NCI-H345 treated with DMSO at 0.1 percent for 48 hours (cell line): ENCODE measurements at regions not wholly inside any gene's neighbourhood (a gene's known extent, or its start where the extent isn't known, plus 50 kb on each side); places are given as distances from the start of the nearest gene placed in this dataset.

Experiments used
- DNase-seq: peaks from one replicate; lab custom pipeline; 2025; ENCODE audit not compliant: unreplicated experiment; lab: John Stamatoyannopoulos, UW

DNA sequence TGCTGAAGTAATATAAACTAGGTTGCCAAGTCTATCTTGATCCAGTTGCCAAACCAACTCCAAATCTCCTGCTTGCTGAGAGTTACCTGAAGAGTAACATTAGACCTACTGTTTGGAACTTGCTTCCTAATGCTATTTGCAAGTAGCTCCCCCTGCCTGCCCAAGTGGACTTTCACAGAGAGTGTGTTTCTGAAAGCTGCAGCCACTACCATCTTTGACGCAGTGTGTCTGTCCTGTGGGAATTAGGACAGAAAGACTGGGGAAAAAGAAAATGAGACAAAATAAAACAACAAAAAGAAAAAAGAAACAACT lies 195.0 kb upstream of the HS3ST1 start:
- no peak for DNase-seq

DNA sequence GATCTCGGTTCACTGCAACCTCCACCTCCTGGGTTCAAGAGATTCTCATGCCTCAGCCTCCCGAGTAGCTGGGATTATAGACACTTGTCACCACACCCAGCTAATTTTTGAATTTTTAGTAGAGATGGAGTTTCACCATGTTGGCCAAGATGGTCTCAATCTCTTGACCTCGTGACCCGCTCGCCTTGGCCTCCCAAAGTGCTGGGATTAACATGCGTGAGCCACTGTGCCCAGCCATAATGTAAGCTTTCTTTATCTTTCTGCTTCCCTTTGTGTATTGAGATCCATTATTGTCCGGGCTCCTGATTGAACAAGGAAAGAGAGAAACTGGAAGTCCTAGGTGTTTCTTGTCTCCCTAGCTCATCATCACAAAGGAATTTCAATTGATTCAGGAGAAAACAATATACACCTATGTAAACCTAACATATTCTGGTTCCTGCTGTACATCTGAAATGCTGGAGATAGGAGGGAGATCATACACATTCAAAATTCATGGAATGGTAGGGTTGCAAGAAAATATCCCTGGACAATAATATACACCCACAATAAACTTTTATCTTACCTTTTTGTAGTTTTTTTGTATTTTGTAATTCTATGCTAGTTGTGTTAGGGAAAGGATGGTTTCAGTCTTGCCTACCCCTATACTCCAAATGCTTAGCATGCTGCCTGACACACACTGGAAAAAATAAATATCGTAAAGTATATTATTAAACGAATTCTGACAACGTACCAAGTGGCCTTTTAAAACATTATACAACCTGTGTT lies 194.4 kb upstream of the HS3ST1 start:
- DNase-seq, result no peak

DNA sequence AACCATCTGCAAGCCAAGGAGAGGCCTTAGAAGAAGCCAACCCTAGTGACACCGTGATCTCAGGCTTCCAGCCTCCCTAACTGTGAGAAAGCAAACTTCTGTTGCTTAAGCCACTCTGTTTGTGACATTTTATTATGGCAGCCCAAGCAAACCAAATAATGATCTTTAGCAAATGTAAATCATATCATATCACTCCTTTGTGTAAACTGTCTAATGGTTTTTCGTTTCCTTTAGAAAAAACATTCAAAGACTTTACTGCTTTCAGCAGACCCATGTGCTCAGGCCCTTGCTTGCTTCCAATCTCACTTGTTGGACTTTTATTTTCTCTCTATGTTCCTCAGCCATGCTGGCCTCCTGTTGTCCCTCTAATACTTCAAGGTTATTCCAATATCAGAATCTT lies 192.2 kb upstream of the HS3ST1 start:
- no peak for DNase-seq

DNA sequence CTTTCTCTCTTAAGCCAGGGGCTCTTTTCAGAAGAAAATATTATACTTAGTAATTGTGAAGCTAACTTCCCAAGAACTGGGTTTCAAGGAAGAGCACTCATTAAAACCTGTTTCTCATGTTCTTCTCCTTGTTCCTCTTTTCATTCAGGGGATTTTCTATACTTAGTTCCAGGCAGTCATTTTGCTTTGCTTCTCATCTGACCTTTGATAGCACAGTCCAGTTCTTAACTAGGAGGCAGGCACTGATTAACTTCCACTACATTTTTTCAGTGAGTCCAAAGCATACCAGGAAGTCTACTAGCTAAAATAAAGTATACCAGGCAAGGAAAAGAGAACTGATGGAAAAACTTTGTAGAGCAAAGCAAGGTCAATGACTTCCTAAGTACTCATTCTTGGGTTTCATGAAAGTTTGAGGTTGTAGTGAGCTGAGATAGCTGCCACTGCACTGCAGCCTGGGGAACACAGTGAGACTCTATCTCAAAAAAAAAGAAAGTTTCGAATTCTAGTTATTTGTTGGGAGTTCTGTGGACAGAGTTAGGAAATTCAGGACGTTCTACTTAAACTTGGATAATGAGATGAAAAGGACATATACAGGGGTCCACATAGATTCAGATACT lies 190.1 kb upstream of the HS3ST1 start:
- DNase-seq, result no peak

DNA sequence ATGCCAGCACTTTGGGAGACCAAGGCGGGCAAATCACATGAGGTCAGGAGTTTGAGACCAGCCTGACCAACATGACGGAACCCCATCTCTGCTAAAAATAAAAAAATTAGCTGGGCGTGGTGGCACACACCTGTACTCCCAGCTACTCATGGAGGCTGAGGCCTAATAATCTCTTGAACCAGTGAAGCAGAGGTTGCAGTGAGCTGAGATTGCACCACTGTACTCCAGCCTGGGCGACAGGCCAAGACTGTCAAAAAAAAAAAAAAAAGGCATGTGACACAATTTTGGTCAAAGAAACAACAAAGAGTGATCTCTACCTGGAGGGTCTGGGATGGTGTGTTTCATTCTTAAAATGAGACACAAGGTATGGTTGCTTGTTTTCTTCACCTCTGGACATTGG lies 188.2 kb upstream of the HS3ST1 start:
- no peak for DNase-seq

DNA sequence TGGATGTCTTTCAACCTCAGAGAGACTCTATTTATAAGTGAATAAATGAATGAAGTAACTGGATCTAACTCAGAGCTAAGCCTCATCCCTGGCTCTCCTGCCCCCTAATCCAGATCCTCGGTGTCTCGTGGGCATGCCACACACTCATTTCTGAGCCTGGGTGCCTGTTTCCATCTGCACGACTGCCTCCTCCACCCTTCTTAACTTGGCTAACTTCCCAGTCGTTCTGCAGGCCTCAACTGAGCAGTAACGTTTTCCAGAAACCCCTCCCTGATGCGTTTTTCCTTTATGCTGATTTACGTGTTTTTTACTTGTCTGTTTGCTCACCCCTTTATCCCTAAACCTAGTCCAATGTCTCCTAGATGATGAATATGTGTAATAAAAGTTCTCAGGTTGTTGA lies 186.9 kb upstream of the HS3ST1 start:
- no peak for DNase-seq

DNA sequence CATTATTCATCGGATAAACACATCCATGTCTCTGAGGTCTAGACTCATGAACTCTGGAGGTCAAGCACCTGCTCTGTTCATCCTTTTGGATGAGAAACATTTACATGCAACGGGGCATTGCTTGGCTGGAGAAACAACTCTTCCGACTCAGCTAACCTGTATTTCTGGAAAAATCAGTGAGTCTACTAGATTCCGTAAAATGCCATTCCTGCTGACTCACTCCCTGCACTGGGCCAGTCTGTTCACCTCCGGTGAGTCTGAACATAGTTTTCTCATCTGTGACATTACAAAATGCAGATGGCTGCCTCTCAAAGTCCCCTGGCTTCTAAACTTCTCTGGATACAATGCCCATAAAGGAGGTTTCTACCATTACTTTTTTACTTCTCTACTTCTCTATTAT lies 185.7 kb upstream of the HS3ST1 start:
- no peak for DNase-seq

DNA sequence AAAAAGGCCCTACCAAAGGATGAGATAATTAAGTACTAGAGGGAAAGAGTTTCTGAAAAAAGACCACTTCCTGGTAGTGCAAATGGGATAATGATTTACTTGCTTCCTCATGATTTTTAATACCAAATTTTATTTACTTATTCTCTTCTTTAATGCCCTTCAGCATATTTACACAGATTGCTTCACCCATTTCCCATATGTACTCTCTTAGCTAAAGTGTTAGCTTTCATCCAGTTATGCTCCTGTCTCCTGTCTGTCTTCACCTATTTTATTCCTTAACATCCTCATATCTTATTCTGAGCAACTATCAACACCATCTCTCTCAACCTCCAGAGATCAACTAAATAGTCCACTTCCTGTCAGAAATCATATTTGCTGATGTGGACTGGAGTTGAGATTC lies 183.2 kb upstream of the HS3ST1 start:
- DNase-seq, result no peak

DNA sequence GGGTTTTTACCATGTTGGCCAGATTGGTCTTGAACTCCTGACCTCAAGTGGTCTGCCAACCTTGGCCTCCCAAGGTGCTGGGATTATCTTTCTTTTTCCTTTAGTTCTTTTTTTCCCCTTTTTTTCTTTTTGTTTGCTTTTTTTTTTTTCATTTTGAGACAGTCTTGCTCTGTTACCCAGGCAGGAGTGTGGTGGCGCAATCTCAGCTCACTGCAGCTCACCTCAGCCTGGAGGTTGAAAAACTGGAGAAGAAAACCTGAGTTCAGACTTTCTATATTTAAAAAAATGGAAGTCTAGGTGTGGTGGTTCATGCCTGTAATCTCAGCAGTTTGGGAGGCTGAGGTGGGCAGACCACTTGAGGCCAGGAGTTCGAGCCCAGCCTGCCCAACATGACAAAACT lies 181.1 kb upstream of the HS3ST1 start:
- no peak for DNase-seq

DNA sequence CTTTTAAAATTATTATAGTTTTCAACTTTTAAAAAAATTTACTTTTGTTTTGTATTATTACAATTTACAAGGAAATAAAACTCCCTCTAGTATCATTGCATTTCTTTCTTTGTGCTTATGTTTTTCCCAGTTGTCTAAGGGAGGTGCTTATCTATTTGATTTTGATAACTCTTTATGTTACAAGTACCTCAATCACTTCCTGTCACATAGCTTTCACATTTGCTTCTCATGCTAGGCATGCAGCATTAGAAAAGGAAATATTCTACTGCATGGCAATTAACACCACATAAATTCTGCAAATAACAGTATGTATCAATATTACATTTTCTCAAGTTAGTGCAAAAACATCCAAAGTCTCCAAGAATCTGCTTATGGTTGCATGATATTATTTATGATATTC lies 180.3 kb upstream of the HS3ST1 start:
- DNase-seq, result no peak

DNA sequence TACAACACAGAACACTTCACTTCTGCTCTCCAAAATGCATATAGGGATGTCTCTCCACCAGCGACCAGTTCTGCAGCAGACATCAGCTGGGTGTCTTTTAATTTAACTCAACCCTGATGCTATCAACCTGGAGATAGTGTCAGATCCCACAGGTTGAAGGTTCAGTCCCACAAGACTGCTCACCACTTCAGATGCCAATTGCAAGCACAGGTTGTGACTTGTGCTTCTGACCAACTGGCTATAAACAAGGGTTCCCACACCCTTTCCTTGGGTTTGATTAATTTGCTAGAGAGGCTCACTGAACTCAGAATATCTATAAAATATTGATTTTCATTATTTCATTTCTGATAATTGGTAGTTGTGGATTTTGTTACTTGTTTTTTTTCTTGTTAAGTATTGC lies 177.4 kb upstream of the HS3ST1 start:
- DNase-seq, result no peak

DNA sequence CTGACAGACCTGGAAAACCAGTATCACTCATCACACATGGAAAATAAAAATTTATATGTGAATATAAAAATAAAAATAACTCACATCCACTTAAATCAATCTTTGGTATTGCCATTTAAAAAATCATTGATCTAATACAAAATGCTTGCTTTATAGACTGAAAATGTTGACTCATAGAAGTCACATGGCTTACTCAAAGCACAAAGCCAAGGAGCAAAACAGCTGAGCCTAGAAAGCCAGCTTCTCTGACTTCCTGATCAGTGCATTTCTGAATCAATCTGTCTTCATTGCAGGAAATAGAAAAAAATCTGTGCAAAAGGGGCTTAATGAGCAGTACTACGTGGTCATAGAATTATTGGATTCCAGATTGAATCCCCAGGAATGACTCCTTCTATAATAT lies 176.9 kb upstream of the HS3ST1 start:
- no peak for DNase-seq

DNA sequence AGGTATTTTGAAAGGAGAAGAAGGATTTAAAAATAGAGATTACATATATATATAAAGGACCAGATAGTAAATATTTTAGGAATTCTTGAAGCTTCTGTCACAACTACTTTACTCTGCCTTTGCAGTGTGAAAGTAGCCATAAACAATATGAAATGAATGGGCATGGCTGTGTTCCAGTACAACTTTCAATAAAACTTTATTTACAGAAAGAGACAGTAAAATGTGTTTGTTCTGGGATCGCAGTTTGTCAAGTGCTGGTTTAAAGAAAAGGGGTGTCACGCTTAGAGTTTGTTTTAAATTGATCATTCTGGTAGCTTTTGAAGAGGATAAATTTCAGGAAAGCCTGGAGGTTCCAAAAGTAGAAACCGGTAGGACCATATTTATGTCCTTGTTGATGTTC lies 176.1 kb upstream of the HS3ST1 start:
- DNase-seq, result no peak

DNA sequence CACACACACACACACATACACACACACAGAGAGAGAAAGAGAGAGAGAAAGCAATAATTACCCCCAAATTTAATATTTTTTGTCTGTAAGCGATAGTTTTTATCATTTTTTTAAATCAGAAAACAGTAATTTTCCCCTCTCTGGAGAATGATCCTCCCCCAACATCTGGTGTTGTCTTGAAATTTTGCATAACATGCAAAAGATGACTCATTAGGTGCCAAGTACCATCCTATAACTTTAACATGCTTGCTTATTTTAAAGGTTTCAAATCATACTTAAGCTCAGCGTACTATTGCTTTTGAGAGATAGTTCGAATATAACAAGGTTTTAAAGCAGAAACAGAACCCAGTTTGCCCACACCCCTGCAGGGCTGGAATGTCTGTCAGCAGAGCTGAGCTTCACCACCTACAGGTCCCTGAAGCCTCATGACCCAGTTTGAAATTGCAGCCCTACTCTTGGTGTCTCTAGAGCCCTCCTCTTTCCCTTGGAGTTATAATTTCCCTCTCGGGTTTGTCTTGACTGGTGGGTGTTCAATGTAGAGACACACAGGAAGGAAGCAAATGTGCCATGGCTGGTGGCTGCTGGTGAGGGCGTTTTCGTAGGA lies 175.0 kb upstream of the HS3ST1 start:
- no peak for DNase-seq

DNA sequence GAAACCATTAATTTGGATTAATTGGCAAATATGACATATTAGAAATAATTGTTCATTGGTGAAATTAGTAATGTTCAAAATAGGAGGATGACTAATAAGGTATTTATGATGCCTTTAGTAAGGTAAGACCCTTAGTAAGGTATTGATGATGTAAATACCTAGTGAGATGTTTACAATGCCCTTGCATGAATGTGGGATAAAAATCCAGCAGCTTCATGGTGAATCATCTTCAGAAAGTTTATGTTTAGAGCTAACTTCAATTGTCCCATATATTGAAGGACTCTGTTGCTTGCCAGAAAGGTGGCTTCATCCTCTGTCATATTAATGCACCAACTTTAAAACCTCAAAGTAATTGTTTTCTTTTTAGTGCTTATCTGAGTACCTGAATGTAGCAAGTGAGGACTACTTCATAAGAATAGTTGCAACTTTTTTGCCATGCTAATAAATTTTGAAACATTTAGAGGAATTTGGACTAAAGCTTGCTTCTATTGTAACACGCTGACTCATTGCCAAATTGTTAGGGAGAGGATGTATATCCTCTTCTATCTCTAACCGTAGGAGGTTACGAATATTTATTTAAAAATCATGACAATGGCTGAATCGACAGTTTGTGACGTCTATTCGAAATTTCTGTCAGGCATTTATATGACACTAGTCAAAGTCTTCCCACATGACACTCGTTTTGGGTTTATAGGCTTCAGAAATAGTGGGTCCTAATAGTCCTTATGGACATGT lies 174.1 kb upstream of the HS3ST1 start:
- no peak for DNase-seq

DNA sequence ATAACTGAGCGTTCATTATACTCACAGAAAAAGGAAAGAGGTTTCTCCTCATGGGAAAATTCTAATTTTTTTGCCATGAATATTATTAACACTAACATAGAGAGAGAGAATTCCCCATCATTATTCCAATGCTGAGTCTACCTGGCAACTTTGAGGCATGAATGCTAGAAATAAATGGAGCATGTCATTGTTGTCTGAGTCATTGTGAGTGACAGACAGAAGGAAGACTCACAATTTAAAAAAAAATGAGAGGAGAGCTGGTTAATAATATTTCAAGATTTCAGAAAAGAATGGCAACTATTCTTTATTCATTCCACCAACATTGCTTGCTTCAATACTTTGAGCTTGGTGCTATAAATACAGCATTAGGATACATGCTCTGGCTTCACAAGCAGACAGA lies 170.4 kb upstream of the HS3ST1 start:
- DNase-seq, result no peak

DNA sequence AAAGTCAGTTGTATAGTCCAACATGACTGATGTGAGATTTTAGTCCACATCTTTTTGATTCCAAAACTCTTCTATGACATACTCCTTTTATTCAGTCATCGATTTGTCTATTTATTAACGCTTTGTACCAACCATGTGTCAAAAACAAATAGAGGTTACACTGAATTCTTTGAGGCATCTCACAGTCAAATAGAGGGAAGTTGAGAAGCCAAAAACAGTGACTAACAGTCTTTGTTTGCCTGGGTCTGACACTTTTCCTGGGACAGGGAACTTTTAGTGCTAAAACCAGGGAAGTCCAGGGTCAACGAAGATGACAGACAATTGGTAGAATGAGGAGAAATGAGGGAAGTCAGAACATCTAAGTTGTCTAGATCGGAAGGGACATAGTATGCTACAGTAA lies 169.9 kb upstream of the HS3ST1 start:
- DNase-seq, result no peak

DNA sequence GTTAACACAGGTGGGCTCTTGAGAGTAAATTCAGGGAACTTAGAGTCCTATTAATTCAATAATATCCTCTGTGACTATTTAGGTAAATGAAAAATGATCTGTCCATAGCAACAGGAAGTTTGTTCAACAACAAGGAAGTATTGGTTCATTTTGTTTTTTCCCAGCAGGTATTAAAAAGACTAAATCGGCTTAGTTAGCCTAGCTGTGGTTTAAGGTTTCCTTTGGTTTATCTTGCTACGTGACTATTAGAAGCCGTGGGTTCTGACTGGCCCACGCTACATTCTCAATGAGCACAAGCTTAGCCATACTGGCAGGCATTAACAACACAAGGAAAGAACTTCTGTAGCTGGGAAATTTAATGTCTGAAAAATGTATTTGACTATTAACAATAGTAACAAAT lies 168.8 kb upstream of the HS3ST1 start:
- no peak for DNase-seq

DNA sequence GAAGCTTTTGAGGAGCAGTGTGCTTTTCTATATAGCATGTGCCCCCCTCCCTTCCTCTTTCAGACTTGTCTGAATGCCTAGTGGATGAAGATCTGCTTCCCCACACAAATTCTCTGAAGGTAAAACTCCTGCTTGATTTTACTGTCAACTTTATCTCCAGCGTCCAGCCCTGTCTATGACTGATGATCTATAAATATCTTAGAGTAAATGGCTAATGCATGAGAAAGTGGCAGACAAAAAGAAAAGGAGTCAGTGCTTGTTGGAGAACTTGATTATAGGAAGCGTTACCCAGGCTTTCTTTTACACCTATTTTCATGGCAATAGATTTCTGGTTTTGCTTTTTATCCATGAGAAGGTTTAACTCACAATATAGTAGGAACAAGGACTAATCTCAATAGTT lies 168.3 kb upstream of the HS3ST1 start:
- DNase-seq, result no peak

DNA sequence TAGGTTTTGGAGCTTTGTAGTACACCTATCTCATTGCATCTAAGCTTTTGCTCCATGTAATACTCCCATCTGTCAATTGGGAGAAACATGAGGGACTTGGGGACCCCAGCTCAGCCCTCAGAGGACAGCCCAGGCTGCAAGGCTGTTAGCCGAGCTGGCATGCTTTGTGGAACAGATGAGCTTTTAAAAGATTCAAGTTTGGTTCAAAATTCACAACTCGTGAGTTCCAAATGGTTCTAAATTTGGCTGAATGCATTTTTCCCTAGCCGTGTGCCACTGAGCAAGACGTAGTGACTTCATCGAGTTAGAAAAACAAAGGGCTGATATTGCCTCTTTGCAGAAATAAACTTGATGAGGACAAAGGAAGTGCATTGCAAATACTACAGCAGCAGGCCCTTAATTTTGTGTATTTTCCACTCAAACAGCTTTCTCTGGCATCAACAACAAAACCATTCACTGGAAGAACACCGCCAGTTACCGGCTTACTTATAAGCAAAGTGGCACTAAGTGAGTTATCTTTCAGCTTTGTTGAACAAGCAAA lies 165.0 kb upstream of the HS3ST1 start:
- DNase-seq, result no peak

DNA sequence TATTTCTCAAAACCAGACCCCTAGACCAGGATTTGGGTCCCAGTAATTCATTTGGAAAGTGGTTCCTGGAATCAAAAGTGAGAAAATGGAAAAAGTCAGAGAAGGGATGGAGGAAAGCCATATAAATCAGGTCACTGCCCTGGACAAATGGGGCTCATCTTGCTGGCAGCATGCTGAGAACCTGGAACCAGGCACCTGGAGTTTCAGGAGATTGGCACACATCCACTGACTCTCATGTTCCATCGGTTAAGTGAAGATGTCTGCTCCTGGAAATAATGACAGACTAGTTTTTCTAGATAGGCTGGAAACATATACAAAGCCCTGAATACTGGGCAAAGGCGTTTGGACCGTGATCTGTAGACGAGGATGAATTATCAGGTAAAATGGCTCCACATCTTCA lies 163.6 kb upstream of the HS3ST1 start:
- DNase-seq, result no peak

DNA sequence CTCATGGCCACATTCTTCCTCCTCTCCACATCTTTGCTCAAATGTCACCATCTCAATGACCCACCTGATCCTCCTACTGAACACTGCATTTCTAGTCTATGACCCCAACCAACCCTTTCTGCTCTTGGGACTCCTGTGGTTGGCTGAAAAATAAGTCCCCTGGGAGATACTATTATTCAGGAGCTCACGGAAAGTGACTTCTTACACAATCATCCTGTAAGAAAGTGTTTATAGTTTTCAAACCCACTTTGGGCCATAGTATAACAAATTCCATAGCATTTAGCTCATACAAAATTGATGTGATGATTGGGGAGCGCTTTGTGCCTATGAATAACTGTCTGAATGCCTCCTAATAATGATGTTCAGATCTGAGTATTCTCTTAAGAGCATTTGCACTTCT lies 161.4 kb upstream of the HS3ST1 start:
- DNase-seq, result no peak
